ENCODE measurements at regions not wholly inside any gene's neighbourhood (a gene's known extent, or its start where the extent isn't known, plus 50 kb on each side); places are given as distances from the start of the nearest gene placed in this dataset.

DNA sequence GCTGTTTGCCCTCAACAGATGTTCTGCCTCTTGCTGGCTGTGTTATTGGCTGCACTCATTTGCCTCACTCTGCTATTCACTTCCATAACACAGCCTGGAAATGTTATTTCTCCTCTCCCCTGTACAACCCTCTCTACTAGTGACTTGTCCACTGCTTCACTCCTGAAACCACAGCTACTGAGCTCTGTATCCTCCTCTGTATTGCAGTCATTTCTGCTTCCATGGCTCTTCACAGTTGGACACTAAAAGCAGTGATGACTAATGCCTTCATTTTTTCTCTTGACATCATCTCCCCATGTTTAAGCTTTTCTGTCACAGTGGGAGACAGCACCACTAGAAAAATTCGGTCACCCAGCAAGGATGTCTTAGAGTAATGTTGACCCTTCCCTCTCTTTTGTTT is 123.0 kb upstream of the PPP1R2C start:
- no peak for TF ChIP-seq SUZ12 (IDR thresholded peaks at IDR 0.05; ENCODE audit: extremely low read depth, insufficient read depth, insufficient read length)
- TF ChIP-seq YY1 (IDR thresholded peaks at IDR 0.05; ENCODE audit: insufficient read depth, insufficient read length) = no peak
- TF ChIP-seq ZNF274 (IDR thresholded peaks at IDR 0.05; ENCODE audit: low read depth, low read length) = no peak

Data from NT2/D1 (cell line).